HepG2 (cell line): ENCODE measurements at regions not wholly inside any gene's neighbourhood (a gene's known extent, or its start where the extent isn't known, plus 50 kb on each side); places are given as distances from the start of the nearest gene placed in this dataset.

Experiments used
- ATAC-seq: fragments of 200-7000 bp; cut with Tn5 transposase; 3 replicates; pipeline ENCODE4 v1.9.1; 2020; ENCODE audit warnings: mild to moderate bottlenecking, moderate library complexity
- BruUV-seq: library from RNA; stranded (reverse); fragments of 400-500 nt; replicated peaks from 2 replicates; lab custom pipeline; 2021; lab: Mats Ljungman, UMichigan
- CTCF ChIA-PET: fragments of 300-600 bp; formaldehyde crosslinking; extraction: SDS; loops from one replicate; lab custom pipeline; 2021; ENCODE audit warnings: low total read pairs, inconsistent platforms, low intra/inter-chr PET ratio; lab: Yijun Ruan, JAX
- POLR2A ChIA-PET: fragments of 350-600 bp; sonication (Branson Sonifier 250); formaldehyde crosslinking; loops from one replicate; lab custom pipeline; 2020; ENCODE audit warnings: antibody characterized with exemption, inconsistent platforms; lab: Yijun Ruan, JAX
- DNase-seq: peaks from one replicate; pipeline ENCODE4 v3.0.0-alpha.2; 2015; ENCODE audit warnings: low spot score
- FAIRE-seq: peaks from 3 replicates; lab custom pipeline; 2011; peaks lifted over from hg19 to GRCh38; lab: Jason Lieb, UNC
- H2AFZ ChIP-seq: one replicate; pipeline ENCODE4 v1.6.1; 2011; ENCODE audit warnings: low read length, inconsistent platforms
- H3K27ac ChIP-seq: fragments of 300-600 bp; 3 replicates; pipeline ENCODE4 v1.8.0; 2011; ENCODE audit warnings: mixed run types, mild to moderate bottlenecking, mixed read lengths, low read length, inconsistent platforms; ENCODE audit not compliant: insufficient read depth; ENCODE audit errors: extremely low read length
- H3K27me3 ChIP-seq, 2 experiments: fragments of 200-600 bp in 1 of 2; 2 replicates in 1 of 2; 3 replicates in 1 of 2; pipeline versions ENCODE4 v1.6.0 to v1.8.0; 2011; ENCODE audit warnings: low read length in 2 of 2, mild to moderate bottlenecking in 2 of 2, moderate library complexity in 2 of 2, inconsistent platforms in 1 of 2; ENCODE audit not compliant: insufficient read depth in 2 of 2, control insufficient read depth in 1 of 2
- H3K36me3 ChIP-seq, 2 experiments: fragments of 200-600 bp in 1 of 2; replicated peaks in 1 of 2; 2 replicates in 1 of 2; 3 replicates in 1 of 2; pipeline versions ENCODE4 v1.5.1 to v1.8.0; 2011; ENCODE audit warnings: low read length in 2 of 2, inconsistent platforms in 1 of 2; ENCODE audit not compliant: insufficient read depth in 2 of 2, control insufficient read depth in 1 of 2
- H3K4me1 ChIP-seq: 2 replicates; pipeline ENCODE4 v1.5.1; 2012; ENCODE audit warnings: low read length, inconsistent platforms; ENCODE audit not compliant: insufficient read depth
- H3K4me2 ChIP-seq: 2 replicates; pipeline ENCODE4 v1.6.0; 2011; ENCODE audit warnings: low read depth, low read length, inconsistent platforms
- H3K4me3 ChIP-seq, 3 experiments: fragments of 200-600 bp in 1 of 3; sonication (generic), shearing (Covaris generic) in 1 of 3; replicated peaks in 1 of 3; 2 replicates each; pipeline ENCODE4 v1.5.1; 2011 to 2016; ENCODE audit warnings: low read length in 3 of 3, inconsistent platforms in 2 of 3, low read depth in 2 of 3, mild to moderate bottlenecking in 2 of 3, control low read depth in 1 of 3, mixed read lengths in 1 of 3; ENCODE audit not compliant: insufficient read depth in 1 of 3
- H3K79me2 ChIP-seq: one replicate; pipeline ENCODE4 v1.6.1; 2011; ENCODE audit warnings: low read length, inconsistent platforms; ENCODE audit not compliant: insufficient read depth
- H3K9ac ChIP-seq: 2 replicates; pipeline ENCODE4 v1.6.0; 2011; ENCODE audit warnings: mild to moderate bottlenecking, low read depth, low read length, inconsistent platforms; ENCODE audit not compliant: insufficient read depth
- H3K9me3 ChIP-seq: 2 replicates; pipeline ENCODE4 v1.5.1; 2012; ENCODE audit warnings: mild to moderate bottlenecking, low read length
- H4K20me1 ChIP-seq: 2 replicates; pipeline ENCODE4 v1.6.0; 2011; ENCODE audit warnings: inconsistent platforms, mild to moderate bottlenecking, low read length, moderate library complexity; ENCODE audit not compliant: insufficient read depth
- ARHGAP35 ChIP-seq: sonication (generic); formaldehyde crosslinking; IDR thresholded peaks from 2 replicates; pipeline ENCODE4 v1.9.0; 2022; ENCODE audit warnings: mild to moderate bottlenecking, inconsistent platforms, moderate library complexity, missing genetic modification reagents, borderline replicate concordance
- ETV6 ChIP-seq: sonication (generic); formaldehyde crosslinking; conservative IDR thresholded peaks from 2 replicates; pipeline ENCODE4 v1.4.0; 2020; ENCODE audit warnings: missing genetic modification reagents
- GFI1 ChIP-seq: sonication (generic); formaldehyde crosslinking; IDR thresholded peaks from 2 replicates; pipeline ENCODE4 v1.5.0; 2020; ENCODE audit warnings: missing genetic modification reagents, mild to moderate bottlenecking, borderline replicate concordance
- HOXA7 ChIP-seq: sonication (generic); formaldehyde crosslinking; IDR thresholded peaks from 2 replicates; pipeline ENCODE4 v1.8.1; 2022; ENCODE audit warnings: mild to moderate bottlenecking, missing genetic modification reagents, moderate library complexity
- IKZF4 ChIP-seq: sonication (generic); formaldehyde crosslinking; IDR thresholded peaks from 2 replicates; pipeline ENCODE4 v1.5.1; 2020; ENCODE audit warnings: borderline replicate concordance, mild to moderate bottlenecking, low read depth, missing genetic modification reagents; ENCODE audit errors: not compliant biosample characterization
- NFATC3 ChIP-seq: sonication (generic); formaldehyde crosslinking; IDR thresholded peaks from 2 replicates; pipeline ENCODE4 v1.5.1; 2020; ENCODE audit warnings: mild to moderate bottlenecking, missing genetic modification reagents
- ONECUT2 ChIP-seq: sonication (generic); formaldehyde crosslinking; IDR thresholded peaks from 2 replicates; pipeline ENCODE4 v1.4.0; 2020; ENCODE audit warnings: missing genetic modification reagents
- POLR2A ChIP-seq, 2 experiments: IDR thresholded peaks; 2 replicates each; pipeline ENCODE4 v1.6.1; 2011; ENCODE audit warnings: low read depth in 2 of 2, low read length in 2 of 2, mild to moderate bottlenecking in 1 of 2, moderate library complexity in 1 of 2; ENCODE audit not compliant: insufficient read depth in 1 of 2
- SIN3A ChIP-seq: IDR thresholded peaks from 2 replicates; pipeline ENCODE4 v1.6.1; 2011; ENCODE audit warnings: low read depth, mild to moderate bottlenecking, control low read depth, low read length, borderline replicate concordance
- ZNF441 ChIP-seq: sonication (generic); formaldehyde crosslinking; IDR thresholded peaks from 2 replicates; pipeline ENCODE4 v1.7.0; 2021; ENCODE audit warnings: missing genetic modification reagents, borderline replicate concordance
- WGBS: methylation state at CpG from one replicate; pipeline ENCODE4 v1.1.6; 2017; ENCODE audit warnings: low lambda C conversion rate; 5-methylcytosine and 5-hydroxymethylcytosine counted together
- in situ Hi-C: cut with HindIII; loops from 2 replicates; pipeline ENCODE4 v1.10.0; 2017; ENCODE audit warnings: low pct_unique_long_range_greater_than_20kb; ENCODE audit not compliant: extremely low pct_ligation_motif_present
- intact Hi-C: fragments of 100-400 bp; cut with micrococcal nuclease; formaldehyde crosslinking; loops from one replicate; pipeline ENCODE4 v1.10.0; 2022; ENCODE audit not compliant: unreplicated experiment
- TF ChIP-seq, protein P1 (sequence below): sonication (generic); IDR thresholded peaks from 2 replicates; pipeline ENCODE4 v1.6.1; 2016; ENCODE audit warnings: low read depth, borderline replicate concordance
- TF ChIP-seq, protein P2 (sequence below): sonication (generic); formaldehyde crosslinking; IDR thresholded peaks from 2 replicates; pipeline ENCODE4 v1.5.1; 2020; ENCODE audit warnings: missing genetic modification reagents, mild to moderate bottlenecking, borderline replicate concordance
- TF ChIP-seq, protein P3 (sequence below): sonication (generic); formaldehyde crosslinking; IDR thresholded peaks from 2 replicates; pipeline ENCODE4 v1.8.0; 2022; ENCODE audit warnings: mild to moderate bottlenecking, missing genetic modification reagents, moderate library complexity
- TF ChIP-seq, protein P4 (sequence below): IDR thresholded peaks from 2 replicates; pipeline ENCODE4 v1.6.1; 2016; ENCODE audit warnings: missing compliant biosample characterization, missing genetic modification reagents, borderline replicate concordance

DNA sequence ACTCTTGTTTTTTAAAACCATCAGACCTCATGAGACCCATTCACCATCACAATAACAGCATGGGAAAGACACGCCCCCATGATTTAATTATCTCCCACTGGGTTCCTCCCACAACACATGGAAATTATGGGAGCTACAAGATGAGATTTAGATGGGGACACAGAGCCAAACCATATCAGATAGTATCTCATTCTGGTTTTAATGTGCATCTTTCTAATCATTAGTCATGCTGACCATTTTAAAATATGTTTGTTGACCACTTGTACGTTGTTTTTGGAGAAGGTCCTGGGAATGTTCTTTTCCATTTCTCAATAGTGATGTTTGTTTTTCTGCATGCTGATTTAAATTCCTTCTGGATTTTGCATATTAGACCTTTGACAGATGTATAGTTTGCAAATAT is 119.0 kb downstream of the RTL3 start (continued):
- TF ChIP-seq, protein P1, sequence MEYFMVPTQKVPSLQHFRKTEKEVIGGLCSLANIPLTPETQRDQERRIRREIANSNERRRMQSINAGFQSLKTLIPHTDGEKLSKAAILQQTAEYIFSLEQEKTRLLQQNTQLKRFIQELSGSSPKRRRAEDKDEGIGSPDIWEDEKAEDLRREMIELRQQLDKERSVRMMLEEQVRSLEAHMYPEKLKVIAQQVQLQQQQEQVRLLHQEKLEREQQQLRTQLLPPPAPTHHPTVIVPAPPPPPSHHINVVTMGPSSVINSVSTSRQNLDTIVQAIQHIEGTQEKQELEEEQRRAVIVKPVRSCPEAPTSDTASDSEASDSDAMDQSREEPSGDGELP: no peak
- TF ChIP-seq ZNF441 (CRISPR knock-in tag) (no peak), HOXA7 (no peak), ETV6 (CRISPR knock-in tag) (no peak)
- TF ChIP-seq, protein P2, sequence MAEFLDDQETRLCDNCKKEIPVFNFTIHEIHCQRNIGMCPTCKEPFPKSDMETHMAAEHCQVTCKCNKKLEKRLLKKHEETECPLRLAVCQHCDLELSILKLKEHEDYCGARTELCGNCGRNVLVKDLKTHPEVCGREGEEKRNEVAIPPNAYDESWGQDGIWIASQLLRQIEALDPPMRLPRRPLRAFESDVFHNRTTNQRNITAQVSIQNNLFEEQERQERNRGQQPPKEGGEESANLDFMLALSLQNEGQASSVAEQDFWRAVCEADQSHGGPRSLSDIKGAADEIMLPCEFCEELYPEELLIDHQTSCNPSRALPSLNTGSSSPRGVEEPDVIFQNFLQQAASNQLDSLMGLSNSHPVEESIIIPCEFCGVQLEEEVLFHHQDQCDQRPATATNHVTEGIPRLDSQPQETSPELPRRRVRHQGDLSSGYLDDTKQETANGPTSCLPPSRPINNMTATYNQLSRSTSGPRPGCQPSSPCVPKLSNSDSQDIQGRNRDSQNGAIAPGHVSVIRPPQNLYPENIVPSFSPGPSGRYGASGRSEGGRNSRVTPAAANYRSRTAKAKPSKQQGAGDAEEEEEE (CRISPR knock-in tag): no peak
- TF ChIP-seq, protein P3, sequence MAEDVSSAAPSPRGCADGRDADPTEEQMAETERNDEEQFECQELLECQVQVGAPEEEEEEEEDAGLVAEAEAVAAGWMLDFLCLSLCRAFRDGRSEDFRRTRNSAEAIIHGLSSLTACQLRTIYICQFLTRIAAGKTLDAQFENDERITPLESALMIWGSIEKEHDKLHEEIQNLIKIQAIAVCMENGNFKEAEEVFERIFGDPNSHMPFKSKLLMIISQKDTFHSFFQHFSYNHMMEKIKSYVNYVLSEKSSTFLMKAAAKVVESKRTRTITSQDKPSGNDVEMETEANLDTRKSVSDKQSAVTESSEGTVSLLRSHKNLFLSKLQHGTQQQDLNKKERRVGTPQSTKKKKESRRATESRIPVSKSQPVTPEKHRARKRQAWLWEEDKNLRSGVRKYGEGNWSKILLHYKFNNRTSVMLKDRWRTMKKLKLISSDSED: no peak
- TF ChIP-seq, protein P4, sequence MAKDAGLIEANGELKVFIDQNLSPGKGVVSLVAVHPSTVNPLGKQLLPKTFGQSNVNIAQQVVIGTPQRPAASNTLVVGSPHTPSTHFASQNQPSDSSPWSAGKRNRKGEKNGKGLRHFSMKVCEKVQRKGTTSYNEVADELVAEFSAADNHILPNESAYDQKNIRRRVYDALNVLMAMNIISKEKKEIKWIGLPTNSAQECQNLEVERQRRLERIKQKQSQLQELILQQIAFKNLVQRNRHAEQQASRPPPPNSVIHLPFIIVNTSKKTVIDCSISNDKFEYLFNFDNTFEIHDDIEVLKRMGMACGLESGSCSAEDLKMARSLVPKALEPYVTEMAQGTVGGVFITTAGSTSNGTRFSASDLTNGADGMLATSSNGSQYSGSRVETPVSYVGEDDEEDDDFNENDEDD: no peak

DNA sequence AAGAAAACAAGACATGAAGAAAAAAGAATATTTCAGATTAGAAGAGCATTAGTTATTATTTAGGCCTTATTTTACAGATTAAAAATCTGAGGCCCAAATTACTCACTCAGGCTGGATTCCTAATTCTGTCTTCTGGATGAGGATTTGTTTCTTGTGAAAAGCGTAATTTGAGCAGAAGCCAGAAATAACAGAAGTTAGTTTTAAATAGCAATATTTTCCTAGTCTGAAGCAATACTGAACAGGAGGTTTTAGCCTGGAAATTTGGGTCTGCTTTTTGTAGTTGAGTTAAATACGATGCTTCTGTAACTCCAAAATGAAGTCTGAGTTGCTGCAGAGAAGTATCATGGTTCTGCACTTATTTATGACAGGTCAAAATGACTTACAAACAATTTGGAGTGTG is 124.9 kb downstream of the RTL3 start:
- POLR2A ChIA-PET: no interaction called here
- TF ChIP-seq POLR2A (IDR thresholded peaks at IDR 0.05; ENCODE audit: insufficient read depth in 1 of 2, low read depth in 2 of 2, low read length in 2 of 2): no peak
- no peak for TF ChIP-seq IKZF4 (CRISPR knock-in tag)
- no peak for TF ChIP-seq ONECUT2 (CRISPR knock-in tag)
- TF ChIP-seq GFI1 (CRISPR knock-in tag): no peak
- TF ChIP-seq ARHGAP35 (CRISPR knock-in tag): no peak
- no peak for TF ChIP-seq SIN3A
- TF ChIP-seq NFATC3 (CRISPR knock-in tag): no peak
- no peak overlapping the region for H3K4me3 ChIP-seq
- in situ Hi-C loops: no loop called here
- no peaks in the 10 kb centered on the region for H3K9me3 ChIP-seq
- H3K9ac ChIP-seq: no peak overlapping the region
- CTCF ChIA-PET: no interaction called here
- no peaks in the 10 kb centered on the region for H3K4me1 ChIP-seq
- FAIRE-seq: no peak
- DNase-seq: no peak
- no peak for ATAC-seq
- 3% methylated on average over 2 of the region's 2 CpGs for WGBS
- H3K27ac ChIP-seq: no peak overlapping the region
- no peak overlapping the region for H3K4me2 ChIP-seq
- intact Hi-C loops: no loop called here
- no TSS peak for BruUV-seq
- H4K20me1 ChIP-seq: no peaks in the 10 kb centered on the region
- H3K79me2 ChIP-seq: no peaks in the 10 kb centered on the region
- H3K36me3 ChIP-seq: no peaks in the 10 kb centered on the region
- H2AFZ ChIP-seq: no peak overlapping the region
- no peaks in the 10 kb centered on the region for H3K27me3 ChIP-seq
